ENCODE measurements at regions not wholly inside any gene's neighbourhood (a gene's known extent, or its start where the extent isn't known, plus 50 kb on each side); places are given as distances from the start of the nearest gene placed in this dataset.

- no peak overlapping the region for H3K4me3 ChIP-seq (ENCODE audit: low read length)
- TF ChIP-seq CTCF (conservative IDR thresholded peaks at IDR 0.05; ENCODE audit: low read depth, low read length): no peak
- no peak for DNase-seq (ENCODE audit: low read depth)
Measured at GRCh38 chr6:150722614-150723344, 123.1 kb downstream of the PLEKHG1 start.

- no peak for DNase-seq (ENCODE audit: low read depth)
- H3K4me3 ChIP-seq (ENCODE audit: low read length): no peak overlapping the region
- TF ChIP-seq CTCF (conservative IDR thresholded peaks at IDR 0.05; ENCODE audit: low read depth, low read length): no peak
Measured at GRCh38 chr6:150723345-150723658, 123.6 kb downstream of the PLEKHG1 start.

- H3K4me3 ChIP-seq (ENCODE audit: low read length): no peak overlapping the region
- no peak for TF ChIP-seq CTCF (conservative IDR thresholded peaks at IDR 0.05; ENCODE audit: low read depth, low read length)
- DNase-seq (ENCODE audit: low read depth): no peak
Measured at GRCh38 chr6:150723857-150724256, 124.2 kb downstream of the PLEKHG1 start.

GRCh38 chr6:150725795-150726194, 126.1 kb downstream of the PLEKHG1 start:
- no peak overlapping the region for H3K4me3 ChIP-seq (ENCODE audit: low read length)
- no peak for TF ChIP-seq CTCF (conservative IDR thresholded peaks at IDR 0.05; ENCODE audit: low read depth, low read length)

GRCh38 chr6:150729188-150729748, 129.6 kb downstream of the PLEKHG1 start:
- DNase-seq (ENCODE audit: low read depth): no peak
- no peak for TF ChIP-seq CTCF (conservative IDR thresholded peaks at IDR 0.05; ENCODE audit: low read depth, low read length)
- H3K4me3 ChIP-seq (ENCODE audit: low read length): no peak overlapping the region

More at GRCh38 chr6:150725795-150726194, 126.1 kb downstream of the PLEKHG1 start:
- DNase-seq (ENCODE audit: low read depth): no peak

- no peak overlapping the region for H3K4me3 ChIP-seq (ENCODE audit: low read length)
- no peak for TF ChIP-seq CTCF (conservative IDR thresholded peaks at IDR 0.05; ENCODE audit: low read depth, low read length)
- no peak for DNase-seq (ENCODE audit: low read depth)
Measured at GRCh38 chr6:150730801-150731457, 131.2 kb downstream of the PLEKHG1 start.
